ENCODE measurements at regions not wholly inside any gene's neighbourhood (a gene's known extent, or its start where the extent isn't known, plus 50 kb on each side); places are given as distances from the start of the nearest gene placed in this dataset.

DNA sequence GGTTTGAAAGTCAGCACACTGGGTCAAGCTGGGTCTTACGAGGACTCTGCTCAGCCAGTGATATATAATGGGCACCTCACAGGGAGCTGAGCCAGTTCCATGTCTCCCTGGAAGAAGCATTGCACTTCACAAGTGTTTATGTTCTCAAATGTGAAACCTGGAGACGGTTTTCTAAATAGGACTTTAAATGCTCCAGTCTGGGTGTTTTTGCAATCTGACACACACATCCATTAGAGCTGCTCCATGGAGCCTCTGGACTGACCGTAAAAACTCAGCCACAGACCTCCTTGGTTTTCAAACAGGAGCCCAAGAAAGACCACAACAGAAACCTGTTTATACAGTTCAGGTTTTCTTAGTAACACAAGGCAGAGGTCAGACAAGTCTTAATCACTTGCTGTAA is 201.3 kb upstream of the LRIG1 start:
- Histone ChIP-seq H3K27me3 (ENCODE audit: insufficient read depth, low read depth) (no peaks in the 10 kb centered on the region), H3K4me2 (no peak overlapping the region), H3K27ac (no peak overlapping the region), H3K79me2 (ENCODE audit: low read depth) (no peaks in the 10 kb centered on the region), H3K9me3 (ENCODE audit: insufficient read depth, low read depth) (no peaks in the 10 kb centered on the region), H3F3A (ENCODE audit: insufficient read depth, low read depth) (no peaks in the 10 kb centered on the region), H3K9me2 (ENCODE audit: insufficient read depth) (no peaks in the 10 kb centered on the region), H2AFZ (no peak overlapping the region), H3K4me1 (replicated peaks; ENCODE audit: insufficient read depth) (no peaks in the 10 kb centered on the region), H3K4me3 (no peak overlapping the region), H4K20me1 (ENCODE audit: insufficient read depth) (no peaks in the 10 kb centered on the region), H3K36me3 (ENCODE audit: low read depth) (no peaks in the 10 kb centered on the region)
- DNase-seq = no peak
- CTCF ChIA-PET = no interaction called here
- no TSS peak for BruUV-seq (replicated peaks)
- intact Hi-C loops (cut with micrococcal nuclease; ENCODE audit: unreplicated experiment) = no loop called here
- TF ChIP-seq, protein P1, sequence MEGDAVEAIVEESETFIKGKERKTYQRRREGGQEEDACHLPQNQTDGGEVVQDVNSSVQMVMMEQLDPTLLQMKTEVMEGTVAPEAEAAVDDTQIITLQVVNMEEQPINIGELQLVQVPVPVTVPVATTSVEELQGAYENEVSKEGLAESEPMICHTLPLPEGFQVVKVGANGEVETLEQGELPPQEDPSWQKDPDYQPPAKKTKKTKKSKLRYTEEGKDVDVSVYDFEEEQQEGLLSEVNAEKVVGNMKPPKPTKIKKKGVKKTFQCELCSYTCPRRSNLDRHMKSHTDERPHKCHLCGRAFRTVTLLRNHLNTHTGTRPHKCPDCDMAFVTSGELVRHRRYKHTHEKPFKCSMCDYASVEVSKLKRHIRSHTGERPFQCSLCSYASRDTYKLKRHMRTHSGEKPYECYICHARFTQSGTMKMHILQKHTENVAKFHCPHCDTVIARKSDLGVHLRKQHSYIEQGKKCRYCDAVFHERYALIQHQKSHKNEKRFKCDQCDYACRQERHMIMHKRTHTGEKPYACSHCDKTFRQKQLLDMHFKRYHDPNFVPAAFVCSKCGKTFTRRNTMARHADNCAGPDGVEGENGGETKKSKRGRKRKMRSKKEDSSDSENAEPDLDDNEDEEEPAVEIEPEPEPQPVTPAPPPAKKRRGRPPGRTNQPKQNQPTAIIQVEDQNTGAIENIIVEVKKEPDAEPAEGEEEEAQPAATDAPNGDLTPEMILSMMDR (conservative IDR thresholded peaks at IDR 0.05) = no peak
- no peak for TF ChIP-seq EZH2 (IDR thresholded peaks at IDR 0.05; ENCODE audit: low read depth)
- POLR2A ChIA-PET (ENCODE audit: unreplicated experiment) = no interaction called here

DNA sequence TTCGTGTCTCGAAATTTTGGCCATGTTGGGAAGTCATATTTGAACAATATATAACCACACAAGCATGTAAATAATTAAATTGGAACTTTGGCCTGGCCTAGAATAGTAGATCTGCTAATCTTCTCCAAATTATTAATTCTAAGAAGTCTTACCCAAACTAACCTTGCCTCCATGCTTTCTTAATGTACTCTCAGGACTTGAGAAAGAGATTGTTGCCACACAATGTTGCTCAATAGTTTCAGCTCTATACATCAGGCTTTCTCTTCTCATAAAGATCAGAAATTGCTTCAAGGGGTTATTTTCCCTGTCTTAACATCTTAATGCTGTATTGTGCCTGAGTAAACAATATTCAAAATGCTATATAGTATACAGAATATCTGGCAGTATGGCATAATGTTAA is 202.7 kb upstream of the LRIG1 start:
- intact Hi-C loops (cut with micrococcal nuclease; ENCODE audit: unreplicated experiment) = no loop called here

DNA sequence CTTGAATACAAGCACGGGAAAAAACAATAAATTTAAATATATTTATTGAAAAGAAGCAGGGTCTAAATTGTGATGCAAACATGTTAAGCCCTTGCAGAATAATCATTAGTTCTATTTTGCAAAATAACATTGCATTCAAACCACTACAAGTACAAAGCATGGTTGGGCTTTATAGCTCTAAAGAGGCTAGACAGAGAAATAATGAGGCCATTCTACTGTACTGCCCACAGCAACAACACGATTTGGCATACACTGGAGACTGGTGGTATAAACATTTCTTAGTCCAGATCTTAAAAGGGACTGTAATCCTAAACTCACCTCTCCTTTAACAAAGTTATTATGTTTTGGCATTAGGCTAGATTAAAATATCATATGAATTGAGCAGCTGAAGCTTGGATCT is 204.3 kb upstream of the LRIG1 start:
- DNase-seq = no peak
- Histone ChIP-seq H3K27ac (no peak overlapping the region), H3K4me3 (no peak overlapping the region), H3K4me1 (replicated peaks; ENCODE audit: insufficient read depth) (no peaks in the 10 kb centered on the region), H2AFZ (no peak overlapping the region), H3K9me2 (ENCODE audit: insufficient read depth) (no peaks in the 10 kb centered on the region), H3K9me3 (ENCODE audit: insufficient read depth, low read depth) (no peaks in the 10 kb centered on the region), H3F3A (ENCODE audit: insufficient read depth, low read depth) (no peaks in the 10 kb centered on the region), H3K4me2 (no peak overlapping the region), H3K27me3 (ENCODE audit: insufficient read depth, low read depth) (no peaks in the 10 kb centered on the region), H4K20me1 (ENCODE audit: insufficient read depth) (no peaks in the 10 kb centered on the region), H3K79me2 (ENCODE audit: low read depth) (no peaks in the 10 kb centered on the region), H3K36me3 (ENCODE audit: low read depth) (no peaks in the 10 kb centered on the region)
- intact Hi-C loops (cut with micrococcal nuclease; ENCODE audit: unreplicated experiment) = no loop called here
- ChIA-PET CTCF (no interaction called here), POLR2A (ENCODE audit: unreplicated experiment) (no interaction called here)
- no peak for TF ChIP-seq EZH2 (IDR thresholded peaks at IDR 0.05; ENCODE audit: low read depth)
- TF ChIP-seq, protein P1 (conservative IDR thresholded peaks at IDR 0.05) = no peak
- BruUV-seq (replicated peaks) = no TSS peak

More for the DNA sequence above, 202.7 kb upstream of the LRIG1 start:
- Histone ChIP-seq H3K4me3 (no peak overlapping the region), H3K9me2 (ENCODE audit: insufficient read depth) (no peaks in the 10 kb centered on the region), H2AFZ (no peak overlapping the region), H3K4me1 (replicated peaks; ENCODE audit: insufficient read depth) (no peaks in the 10 kb centered on the region), H3K4me2 (no peak overlapping the region), H3K27ac (no peak overlapping the region), H3K79me2 (ENCODE audit: low read depth) (no peaks in the 10 kb centered on the region), H3K36me3 (ENCODE audit: low read depth) (no peaks in the 10 kb centered on the region), H3K27me3 (ENCODE audit: insufficient read depth, low read depth) (no peaks in the 10 kb centered on the region), H4K20me1 (ENCODE audit: insufficient read depth) (no peaks in the 10 kb centered on the region), H3F3A (ENCODE audit: insufficient read depth, low read depth) (no peaks in the 10 kb centered on the region), H3K9me3 (ENCODE audit: insufficient read depth, low read depth) (no peaks in the 10 kb centered on the region)
- CTCF ChIA-PET = no interaction called here
- no peak for DNase-seq
- no TSS peak for BruUV-seq (replicated peaks)
- POLR2A ChIA-PET (ENCODE audit: unreplicated experiment) = no interaction called here
- no peak for TF ChIP-seq EZH2 (IDR thresholded peaks at IDR 0.05; ENCODE audit: low read depth)
- TF ChIP-seq, protein P1 (conservative IDR thresholded peaks at IDR 0.05) = no peak
